SJSA1 (cell line): ENCODE measurements at regions not wholly inside any gene's neighbourhood (a gene's known extent, or its start where the extent isn't known, plus 50 kb on each side); places are given as distances from the start of the nearest gene placed in this dataset.

Experiments
- DNase-seq, 2 experiments: peaks; one replicate each; pipeline ENCODE4 v3.0.0-alpha.2; 2015 to 2020; ENCODE audit warnings: low spot score in 2 of 2, low read depth in 1 of 2
- H3K27ac ChIP-seq: fragments of 250-450 bp; sonication (Bioruptor Pico); 2 replicates; pipeline ENCODE4 v1.5.1; 2020; ENCODE audit warnings: mild to moderate bottlenecking, moderate library complexity
- H3K27me3 ChIP-seq: fragments of 250-450 bp; sonication (Bioruptor Pico); replicated peaks from 2 replicates; pipeline ENCODE4 v1.5.1; 2020; ENCODE audit warnings: mild to moderate bottlenecking, moderate library complexity
- H3K36me3 ChIP-seq: fragments of 250-450 bp; sonication (Bioruptor Pico); 2 replicates; pipeline ENCODE4 v1.5.1; 2020; ENCODE audit warnings: mild to moderate bottlenecking
- H3K4me1 ChIP-seq: fragments of 250-450 bp; sonication (Bioruptor Pico); replicated peaks from 2 replicates; pipeline ENCODE4 v1.6.1; 2021; ENCODE audit warnings: mild to moderate bottlenecking
- H3K4me3 ChIP-seq: fragments of 250-450 bp; sonication (Bioruptor Pico); 2 replicates; pipeline ENCODE4 v1.5.1; 2020; ENCODE audit warnings: mild to moderate bottlenecking
- H3K9me3 ChIP-seq: fragments of 250-450 bp; sonication (Bioruptor Pico); replicated peaks from 2 replicates; pipeline ENCODE4 v1.5.1; 2020; ENCODE audit warnings: mild to moderate bottlenecking

- DNase-seq, result no peak
- Histone ChIP-seq H3K4me3 (no peak overlapping the region), H3K27ac (no peak overlapping the region), H3K4me1 (no peaks in the 10 kb centered on the region), H3K36me3 (no peaks in the 10 kb centered on the region), H3K27me3 (no peaks in the 10 kb centered on the region), H3K9me3 (no peaks in the 10 kb centered on the region)
Observed at GRCh38 chr5:61702784-61703183, 370.7 kb downstream of the ZSWIM6 start.

DNA sequence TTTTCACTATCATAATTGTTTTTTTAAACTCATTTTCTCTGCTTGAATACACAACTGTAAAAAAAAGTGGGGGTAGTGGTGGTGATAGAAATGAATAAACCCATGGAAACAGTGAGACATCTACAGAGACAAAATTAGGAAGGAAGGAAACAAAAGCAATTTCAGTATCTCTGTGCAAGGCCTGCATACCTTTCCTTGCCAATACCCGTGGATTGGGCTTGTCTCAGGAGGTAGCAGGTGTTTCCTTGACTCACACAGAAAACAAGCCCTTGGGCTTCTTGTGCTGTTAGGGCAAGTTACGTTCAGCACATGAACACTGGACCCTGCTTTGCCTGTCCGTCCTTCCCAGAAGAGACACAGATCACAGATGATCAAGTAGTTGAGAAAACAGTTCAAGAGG is 372.2 kb downstream of the ZSWIM6 start:
- Histone ChIP-seq H3K27ac (no peak overlapping the region), H3K4me1 (no peaks in the 10 kb centered on the region), H3K27me3 (no peaks in the 10 kb centered on the region), H3K9me3 (no peaks in the 10 kb centered on the region), H3K36me3 (no peaks in the 10 kb centered on the region), H3K4me3 (no peak overlapping the region)
- DNase-seq, result no peak

- H3K27me3 ChIP-seq, result no peaks in the 10 kb centered on the region
- H3K36me3 ChIP-seq, result no peaks in the 10 kb centered on the region
- H3K27ac ChIP-seq, result no peak overlapping the region
- no peaks in the 10 kb centered on the region for H3K9me3 ChIP-seq
- no peak for DNase-seq
- no peaks in the 10 kb centered on the region for H3K4me1 ChIP-seq
- no peak overlapping the region for H3K4me3 ChIP-seq
Observed at GRCh38 chr5:61706751-61707150, 374.7 kb downstream of the ZSWIM6 start.

- Histone ChIP-seq H3K4me3 (no peak overlapping the region), H3K36me3 (no peaks in the 10 kb centered on the region), H3K9me3 (no peaks in the 10 kb centered on the region), H3K27ac (no peak overlapping the region), H3K27me3 (no peaks in the 10 kb centered on the region), H3K4me1 (no peaks in the 10 kb centered on the region)
- DNase-seq, result no peak
Observed at GRCh38 chr5:61719124-61719523, 387.1 kb downstream of the ZSWIM6 start.

- H3K27me3 ChIP-seq, result no peaks in the 10 kb centered on the region
- DNase-seq, result no peak
Observed at GRCh38 chr5:61720829-61721228, 388.8 kb downstream of the ZSWIM6 start.

DNA sequence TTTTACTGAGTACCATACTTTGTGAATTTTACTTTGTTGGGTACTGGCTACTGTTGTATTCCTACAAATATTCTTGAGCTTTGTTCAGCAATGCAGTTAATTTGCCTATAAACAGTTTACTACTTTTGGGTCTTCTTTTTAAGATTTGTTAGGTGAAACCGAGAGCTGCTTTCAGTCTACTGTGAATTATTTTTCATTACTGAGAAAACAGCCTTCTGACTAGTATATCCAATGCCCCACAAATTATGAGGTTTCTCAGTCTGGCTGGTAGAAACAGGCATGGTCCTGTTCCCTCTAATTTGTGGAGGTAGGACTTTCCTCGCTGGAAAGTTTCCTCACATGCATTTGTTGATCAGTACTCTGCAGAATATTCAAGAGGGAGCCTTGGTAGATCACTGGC is 392.0 kb downstream of the ZSWIM6 start:
- Histone ChIP-seq H3K27me3 (peaks cover 10% of the 10 kb centered on the region; the same call in 1 of the 2 replicates), H3K36me3 (no peaks in the 10 kb centered on the region), H3K9me3 (no peaks in the 10 kb centered on the region), H3K4me3 (no peak overlapping the region), H3K27ac (no peak overlapping the region), H3K4me1 (no peaks in the 10 kb centered on the region)
- no peak for DNase-seq

More at GRCh38 chr5:61720829-61721228, 388.8 kb downstream of the ZSWIM6 start:
- no peaks in the 10 kb centered on the region for H3K9me3 ChIP-seq
- no peaks in the 10 kb centered on the region for H3K4me1 ChIP-seq
- no peaks in the 10 kb centered on the region for H3K36me3 ChIP-seq
- no peak overlapping the region for H3K27ac ChIP-seq
- H3K4me3 ChIP-seq, result no peak overlapping the region

DNA sequence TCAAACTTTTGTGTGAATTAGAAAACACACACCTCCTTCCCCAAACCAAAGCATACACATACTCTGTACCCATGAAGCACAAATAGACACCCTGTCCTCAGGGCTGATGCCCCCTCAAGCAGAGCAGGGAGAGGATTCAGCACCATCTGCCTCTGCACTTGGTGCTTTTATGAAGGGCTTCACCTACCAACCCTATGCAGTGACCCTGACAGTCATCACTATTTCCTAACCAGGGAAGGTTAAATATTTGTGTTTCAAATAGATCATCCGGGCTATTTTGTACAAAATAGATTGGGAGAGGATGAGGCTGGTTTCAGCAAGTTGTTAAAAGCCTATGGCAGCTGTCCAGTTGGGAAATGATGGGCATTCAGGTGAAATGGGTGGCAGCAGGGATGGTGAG is 396.2 kb downstream of the ZSWIM6 start:
- no peak for DNase-seq

DNA sequence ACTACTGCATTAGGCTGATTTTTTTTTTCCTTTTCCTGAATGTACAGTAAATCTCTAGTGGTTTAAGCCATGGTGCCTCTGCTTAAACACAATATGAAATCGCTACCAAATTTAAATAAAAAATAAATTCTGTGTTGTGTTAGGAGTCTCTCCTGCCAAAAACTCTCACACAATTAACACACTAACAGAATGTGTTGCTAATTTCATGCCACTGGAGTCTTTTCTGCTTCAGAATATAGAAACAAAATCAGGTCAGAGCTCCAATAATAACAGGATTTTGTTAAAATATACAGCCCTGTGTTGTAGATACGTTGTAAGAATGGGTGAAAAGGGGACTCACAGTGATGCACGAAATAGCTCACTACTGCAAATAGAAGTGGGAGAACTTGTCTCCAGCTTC is 398.8 kb downstream of the ZSWIM6 start:
- no peak for DNase-seq
- peaks cover 10% of the 10 kb centered on the region; the same call in 1 of the 2 replicates for H3K27me3 ChIP-seq
- H3K9me3 ChIP-seq, result no peaks in the 10 kb centered on the region
- no peak overlapping the region for H3K4me3 ChIP-seq
- H3K4me1 ChIP-seq, result 0 out of 2 replicates have a peak, but pooled peaks cover 4% of the 10 kb centered on the region
- H3K27ac ChIP-seq, result no peak overlapping the region
- H3K36me3 ChIP-seq, result no peaks in the 10 kb centered on the region

More for the DNA sequence above, 396.2 kb downstream of the ZSWIM6 start:
- 0 out of 2 replicates have a peak, but pooled peaks cover 1% of the 10 kb centered on the region for H3K4me1 ChIP-seq
- H3K27ac ChIP-seq, result no peak overlapping the region
- no peaks in the 10 kb centered on the region for H3K36me3 ChIP-seq
- peaks cover 10% of the 10 kb centered on the region; the same call in 1 of the 2 replicates for H3K27me3 ChIP-seq
- no peaks in the 10 kb centered on the region for H3K9me3 ChIP-seq
- no peak overlapping the region for H3K4me3 ChIP-seq

DNA sequence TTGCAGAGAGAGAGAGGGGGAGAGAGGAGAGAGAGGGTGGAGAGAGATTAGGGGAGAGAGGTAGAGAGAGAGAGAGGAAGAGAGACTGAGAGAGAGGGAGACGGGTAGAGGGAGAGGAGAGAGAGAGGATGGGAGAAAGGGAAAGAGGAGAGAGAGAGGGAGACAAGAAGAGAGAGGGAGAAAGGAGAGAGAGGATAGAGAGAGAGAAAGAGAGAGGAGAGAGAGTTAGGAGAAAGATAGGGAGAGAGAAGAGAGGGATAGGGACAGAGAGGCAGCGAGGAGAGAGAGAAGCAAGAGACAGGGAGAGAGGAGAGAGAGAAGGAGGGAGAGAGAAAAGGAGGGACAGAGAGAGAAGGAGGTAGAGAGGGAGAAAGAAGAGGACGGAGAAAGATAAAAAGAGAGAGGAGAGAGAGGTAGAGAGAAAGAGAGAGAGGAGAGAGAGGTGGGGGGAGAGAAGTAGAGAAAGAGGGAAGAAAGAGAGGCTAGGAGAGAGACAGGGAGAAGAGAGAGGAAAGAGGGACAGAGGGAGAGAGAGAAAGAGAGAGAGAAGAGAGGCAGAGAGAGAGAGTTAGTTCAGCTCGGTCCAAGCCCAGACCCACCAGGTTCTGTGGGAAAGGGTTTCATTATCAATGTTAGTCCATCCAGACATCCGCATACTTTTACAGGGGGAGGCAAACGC is 399.3 kb downstream of the ZSWIM6 start:
- H3K27me3 ChIP-seq, result peaks cover 8% of the 10 kb centered on the region; the same call in 1 of the 2 replicates
- 0 out of 2 replicates have a peak, but pooled peaks cover 4% of the 10 kb centered on the region for H3K4me1 ChIP-seq
- no peak overlapping the region for H3K4me3 ChIP-seq
- no peaks in the 10 kb centered on the region for H3K9me3 ChIP-seq
- H3K36me3 ChIP-seq, result no peaks in the 10 kb centered on the region
- H3K27ac ChIP-seq, result no peak overlapping the region
- DNase-seq, result no peak

DNA sequence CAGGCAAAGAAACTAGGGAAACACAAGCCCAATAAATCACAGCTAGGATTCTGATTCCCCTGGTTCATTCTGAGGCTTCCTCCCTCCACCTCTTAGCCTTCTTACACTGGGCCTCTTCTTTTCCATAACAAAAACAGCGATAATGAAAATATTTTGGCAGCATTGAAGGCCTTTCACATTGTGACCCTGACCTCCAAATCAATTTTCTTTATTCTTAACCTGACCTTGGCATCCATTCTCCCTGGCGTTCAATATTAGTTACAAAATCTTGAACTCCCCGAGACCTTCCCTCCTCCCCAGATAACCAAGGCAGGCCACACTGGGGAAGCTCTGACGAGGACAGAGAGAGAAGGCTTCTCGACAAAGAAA is 399.9 kb downstream of the ZSWIM6 start:
- peaks cover 6% of the 10 kb centered on the region; the same call in 1 of the 2 replicates for H3K27me3 ChIP-seq
- DNase-seq, result no peak
- H3K4me3 ChIP-seq, result no peak overlapping the region
- H3K4me1 ChIP-seq, result 0 out of 2 replicates have a peak, but pooled peaks cover 9% of the 10 kb centered on the region
- no peaks in the 10 kb centered on the region for H3K9me3 ChIP-seq
- no peaks in the 10 kb centered on the region for H3K36me3 ChIP-seq
- H3K27ac ChIP-seq, result no peak overlapping the region

- H3K9me3 ChIP-seq, result no peaks in the 10 kb centered on the region
- no peak overlapping the region for H3K27ac ChIP-seq
- peaks cover 2% of the 10 kb centered on the region; the same call in 1 of the 2 replicates for H3K27me3 ChIP-seq
- H3K4me1 ChIP-seq, result 0 out of 2 replicates have a peak, but pooled peaks cover 9% of the 10 kb centered on the region
- no peak for DNase-seq
- no peak overlapping the region for H3K4me3 ChIP-seq
- H3K36me3 ChIP-seq, result no peaks in the 10 kb centered on the region
Observed at GRCh38 chr5:61732369-61732768, 400.3 kb downstream of the ZSWIM6 start.

DNA sequence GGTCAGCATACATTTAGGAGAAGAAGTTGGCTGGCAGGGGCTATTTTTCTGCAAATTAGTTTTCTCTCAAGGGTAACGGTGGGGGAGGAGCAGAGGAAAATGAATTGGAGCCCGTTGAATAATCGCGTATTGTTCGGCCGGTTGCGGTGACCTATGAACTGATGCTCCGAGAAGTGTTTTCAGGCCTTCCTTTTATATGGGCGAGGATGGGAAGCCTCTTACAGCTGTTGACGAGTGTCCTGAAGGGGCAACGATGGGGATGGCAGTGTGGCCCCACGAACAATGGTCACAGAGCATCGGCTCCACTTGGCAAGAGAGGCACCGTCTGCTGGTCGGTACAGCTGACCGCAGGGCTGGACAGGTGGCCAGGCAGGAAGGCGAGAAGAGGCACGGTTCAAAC is 400.7 kb downstream of the ZSWIM6 start:
- Histone ChIP-seq H3K27ac (no peak overlapping the region), H3K4me1 (0 out of 2 replicates have a peak, but pooled peaks cover 9% of the 10 kb centered on the region), H3K36me3 (no peaks in the 10 kb centered on the region), H3K4me3 (no peak overlapping the region), H3K27me3 (no peaks in the 10 kb centered on the region), H3K9me3 (no peaks in the 10 kb centered on the region)
- DNase-seq, result no peak

GRCh38 chr5:61734001-61734400 is 401.9 kb downstream of the ZSWIM6 start:
- DNase-seq, result no peak
- Histone ChIP-seq H3K4me1 (0 out of 2 replicates have a peak, but pooled peaks cover 9% of the 10 kb centered on the region), H3K27ac (no peak overlapping the region), H3K36me3 (no peaks in the 10 kb centered on the region), H3K4me3 (no peak overlapping the region), H3K9me3 (no peaks in the 10 kb centered on the region), H3K27me3 (no peaks in the 10 kb centered on the region)

- DNase-seq, result no peak
- H3K27ac ChIP-seq, result no peak overlapping the region
- no peaks in the 10 kb centered on the region for H3K27me3 ChIP-seq
- no peak overlapping the region for H3K4me3 ChIP-seq
- H3K4me1 ChIP-seq, result 0 out of 2 replicates have a peak, but pooled peaks cover 9% of the 10 kb centered on the region
- H3K9me3 ChIP-seq, result no peaks in the 10 kb centered on the region
- H3K36me3 ChIP-seq, result no peaks in the 10 kb centered on the region
Observed at GRCh38 chr5:61734966-61735365, 402.9 kb downstream of the ZSWIM6 start.
